ENCODE measurements at regions not wholly inside any gene's neighbourhood (a gene's known extent, or its start where the extent isn't known, plus 50 kb on each side); places are given as distances from the start of the nearest gene placed in this dataset.
"Not testable (repeated sequence)": the region's sequence is repeated elsewhere in the genome, so short reads cannot be mapped to it uniquely, and the experiment has no call there.

DNA sequence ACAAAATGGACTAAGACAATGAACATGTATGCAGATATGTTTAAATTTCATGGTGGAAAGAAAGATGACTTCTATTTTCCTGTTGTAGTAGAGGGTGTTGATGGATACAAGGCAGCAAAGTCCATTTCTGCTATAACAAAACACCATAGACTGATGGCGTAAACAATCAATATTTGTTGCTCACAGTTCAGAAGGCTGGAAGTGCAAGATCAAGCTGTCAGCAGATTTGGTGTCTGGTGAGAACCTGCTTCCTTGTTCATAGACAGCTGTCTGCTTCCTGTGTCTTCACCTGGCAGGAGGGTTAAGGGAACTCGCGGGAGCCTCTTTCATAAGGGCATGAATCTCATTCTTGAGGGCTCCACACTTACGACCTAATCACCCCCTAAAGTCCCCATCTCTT lies 83.0 kb upstream of the ELOVL5 start:
- no peak overlapping the region for H3K27ac ChIP-seq (ENCODE audit: low read length)
- no peaks in the 10 kb centered on the region for H3K27me3 ChIP-seq (ENCODE audit: control insufficient read depth, insufficient read depth, low read length)
- DNase-seq (ENCODE audit: low read depth, low spot score), result no peak
- WGBS (ENCODE audit: insufficient coverage, insufficient read length), result no CpG with 5 or more reads among the region's 4 CpGs
- H3K4me1 ChIP-seq (ENCODE audit: control insufficient read depth, insufficient read depth, low read length), result no peaks in the 10 kb centered on the region
- H3K4me3 ChIP-seq (ENCODE audit: low read length), result no peak overlapping the region
- H3K9me3 ChIP-seq (ENCODE audit: control insufficient read depth, insufficient read depth, low read length), result no peaks in the 10 kb centered on the region
- H3K36me3 ChIP-seq (ENCODE audit: control insufficient read depth, insufficient read depth, low read length), result no peaks in the 10 kb centered on the region

DNA sequence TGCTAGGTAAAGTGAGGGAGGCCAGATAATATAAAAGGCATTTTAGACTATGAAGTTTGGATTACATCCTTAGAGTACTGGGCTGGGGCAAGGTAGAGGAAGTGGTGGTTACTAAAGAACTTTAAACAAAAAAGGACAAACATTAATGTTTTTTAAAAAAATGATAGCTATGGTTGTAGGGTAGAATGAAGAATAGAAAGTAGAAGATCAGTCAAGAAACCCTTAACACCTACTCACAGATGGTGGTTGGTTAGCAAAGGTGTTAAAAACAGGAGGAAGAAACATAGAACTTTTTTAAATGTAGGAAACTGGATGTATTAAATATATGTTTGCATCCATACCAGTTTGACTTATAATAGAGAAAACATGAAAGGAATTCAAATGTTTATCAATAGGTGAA lies 80.7 kb upstream of the ELOVL5 start:
- Histone ChIP-seq H3K4me1 (ENCODE audit: control insufficient read depth, insufficient read depth, low read length) (no peaks in the 10 kb centered on the region), H3K27me3 (ENCODE audit: control insufficient read depth, insufficient read depth, low read length) (no peaks in the 10 kb centered on the region), H3K4me3 (ENCODE audit: low read length) (no peak overlapping the region), H3K27ac (ENCODE audit: low read length) (no peak overlapping the region), H3K36me3 (ENCODE audit: control insufficient read depth, insufficient read depth, low read length) (no peaks in the 10 kb centered on the region), H3K9me3 (ENCODE audit: control insufficient read depth, insufficient read depth, low read length) (no peaks in the 10 kb centered on the region)
- no peak for DNase-seq (ENCODE audit: low read depth, low spot score)

DNA sequence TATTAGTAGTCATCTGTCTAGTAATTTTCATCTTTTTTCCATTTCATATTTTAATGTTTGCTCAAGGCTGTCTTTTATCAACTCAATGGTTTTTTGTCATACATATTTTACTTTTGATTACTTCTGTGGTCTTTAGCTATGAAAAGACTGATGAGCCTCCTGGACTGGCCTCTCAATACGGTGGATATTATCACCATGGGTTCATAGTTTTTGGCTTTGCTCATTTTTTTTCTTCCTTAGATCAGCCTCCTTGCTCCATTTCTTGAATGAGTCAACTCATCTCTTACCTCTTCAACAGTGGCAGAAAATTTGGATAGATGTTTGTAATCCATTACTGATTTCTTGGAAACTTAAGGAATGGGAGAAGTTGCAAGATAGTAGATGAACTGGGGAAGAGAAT lies 80.1 kb upstream of the ELOVL5 start:
- no peaks in the 10 kb centered on the region for H3K36me3 ChIP-seq (ENCODE audit: control insufficient read depth, insufficient read depth, low read length)
- H3K9me3 ChIP-seq (ENCODE audit: control insufficient read depth, insufficient read depth, low read length), result no peaks in the 10 kb centered on the region
- no peaks in the 10 kb centered on the region; the same call in 1 of the 2 replicates for H3K4me1 ChIP-seq (ENCODE audit: control insufficient read depth, insufficient read depth, low read length)
- DNase-seq (ENCODE audit: low read depth, low spot score), result no peak
- H3K4me3 ChIP-seq (ENCODE audit: low read length), result no peak overlapping the region
- no CpG with 5 or more reads among the region's 1 CpG for WGBS (ENCODE audit: insufficient coverage, insufficient read length)
- no peaks in the 10 kb centered on the region for H3K27me3 ChIP-seq (ENCODE audit: control insufficient read depth, insufficient read depth, low read length)
- H3K27ac ChIP-seq (ENCODE audit: low read length), result no peak overlapping the region

DNA sequence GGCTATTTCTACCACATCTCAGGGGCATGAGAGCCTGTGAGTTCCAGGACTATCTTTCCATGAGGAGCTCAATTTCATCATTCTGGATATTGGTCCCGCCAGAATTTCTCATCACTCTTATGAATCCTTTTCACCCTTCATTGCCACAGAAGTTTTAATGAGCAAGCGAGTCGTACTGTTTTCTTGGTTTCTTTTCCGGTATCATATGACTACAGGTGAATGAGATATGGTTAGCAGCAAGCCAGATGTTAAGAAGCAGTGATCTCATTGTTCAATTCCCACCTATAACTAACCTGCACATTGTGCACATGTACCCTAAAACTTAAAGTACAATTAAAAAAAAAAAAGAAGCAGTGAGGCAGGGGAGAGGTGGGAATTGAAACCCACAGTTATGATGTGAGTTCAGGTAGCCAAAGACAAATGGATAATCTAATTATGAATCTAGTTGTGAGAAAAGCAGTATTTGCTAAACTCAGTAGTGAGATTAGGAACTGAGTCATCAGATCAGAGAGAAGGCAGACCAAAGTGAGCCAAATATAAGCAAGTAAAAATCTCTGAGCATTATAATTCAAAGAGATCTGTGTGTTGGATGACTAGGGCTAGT lies 78.0 kb upstream of the ELOVL5 start:
- Histone ChIP-seq H3K9me3 (ENCODE audit: control insufficient read depth, insufficient read depth, low read length) (no peaks in the 10 kb centered on the region), H3K27me3 (ENCODE audit: control insufficient read depth, insufficient read depth, low read length) (no peaks in the 10 kb centered on the region), H3K36me3 (ENCODE audit: control insufficient read depth, insufficient read depth, low read length) (no peaks in the 10 kb centered on the region), H3K27ac (ENCODE audit: low read length) (no peak overlapping the region), H3K4me1 (ENCODE audit: control insufficient read depth, insufficient read depth, low read length) (no peaks in the 10 kb centered on the region; the same call in 1 of the 2 replicates), H3K4me3 (ENCODE audit: low read length) (no peak overlapping the region)
- WGBS (ENCODE audit: insufficient coverage, insufficient read length), result no CpG with 5 or more reads among the region's 4 CpGs
- no peak for DNase-seq (ENCODE audit: low read depth, low spot score)

DNA sequence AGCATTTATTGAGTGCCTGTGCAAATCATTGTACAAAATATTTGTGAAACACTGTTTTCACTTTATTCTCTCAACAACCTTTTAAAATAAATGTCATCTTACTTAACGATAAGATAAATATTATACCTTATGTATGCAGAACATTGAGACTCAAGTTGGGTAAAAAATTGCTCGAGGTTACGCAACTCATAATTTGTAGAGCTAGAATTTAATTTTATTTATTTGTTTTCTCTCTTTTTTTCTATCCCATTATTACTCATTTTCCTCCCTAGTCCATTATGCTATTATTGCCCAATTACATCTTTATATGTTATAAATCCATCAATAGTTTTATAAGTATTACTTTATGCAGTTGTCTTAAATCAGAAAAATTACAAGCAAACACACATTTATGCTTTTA lies 77.4 kb upstream of the ELOVL5 start:
- Histone ChIP-seq H3K4me1 (ENCODE audit: control insufficient read depth, insufficient read depth, low read length) (no peaks in the 10 kb centered on the region; the same call in 1 of the 2 replicates), H3K27me3 (ENCODE audit: control insufficient read depth, insufficient read depth, low read length) (no peaks in the 10 kb centered on the region), H3K9me3 (ENCODE audit: control insufficient read depth, insufficient read depth, low read length) (no peaks in the 10 kb centered on the region), H3K36me3 (ENCODE audit: control insufficient read depth, insufficient read depth, low read length) (no peaks in the 10 kb centered on the region), H3K27ac (ENCODE audit: low read length) (no peak overlapping the region), H3K4me3 (ENCODE audit: low read length) (no peak overlapping the region)
- 100% methylated on average over 1 of the region's 3 CpGs for WGBS (ENCODE audit: insufficient coverage, insufficient read length)
- no peak for DNase-seq (ENCODE audit: low read depth, low spot score)

DNA sequence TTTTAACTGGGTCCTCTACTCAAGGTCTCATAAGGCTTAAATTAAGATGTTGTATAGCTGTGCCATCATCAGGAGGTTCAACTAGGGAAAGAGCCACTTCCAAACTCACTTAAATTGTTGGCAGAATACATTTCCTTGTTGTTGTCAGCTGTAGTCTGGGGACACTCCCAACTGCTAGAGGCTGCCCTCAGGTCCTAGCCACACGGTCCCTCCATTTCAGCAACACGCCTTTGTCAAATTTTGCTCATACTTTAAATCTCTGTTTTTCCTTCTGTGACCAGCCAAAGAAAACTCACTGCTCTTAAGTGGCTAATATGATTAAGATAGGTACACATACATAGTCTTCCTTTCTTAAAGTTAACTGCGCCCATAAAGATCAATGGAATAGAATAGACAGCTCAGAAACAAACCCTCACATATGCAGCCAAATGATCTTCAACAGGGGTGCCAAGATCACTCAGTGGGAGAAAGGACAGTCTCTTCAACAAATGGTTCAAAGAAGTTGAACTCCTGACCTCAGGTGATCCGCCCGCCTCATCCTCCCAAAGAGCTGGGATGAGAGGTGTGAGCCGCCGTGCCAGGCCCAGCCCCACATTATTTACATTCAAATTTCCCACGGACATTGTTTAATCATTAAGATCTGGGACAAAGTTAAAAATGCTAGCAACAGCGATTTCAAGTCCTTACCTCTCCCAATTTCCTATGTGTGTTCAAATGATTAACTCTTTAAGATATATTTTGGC lies 76.4 kb upstream of the ELOVL5 start:
- no peaks in the 10 kb centered on the region for H3K36me3 ChIP-seq (ENCODE audit: control insufficient read depth, insufficient read depth, low read length)
- H3K27ac ChIP-seq (ENCODE audit: low read length), result no peak overlapping the region
- H3K4me1 ChIP-seq (ENCODE audit: control insufficient read depth, insufficient read depth, low read length), result no peaks in the 10 kb centered on the region; the same call in 1 of the 2 replicates
- no peaks in the 10 kb centered on the region for H3K9me3 ChIP-seq (ENCODE audit: control insufficient read depth, insufficient read depth, low read length)
- DNase-seq (ENCODE audit: low read depth, low spot score), result no peak
- no peaks in the 10 kb centered on the region for H3K27me3 ChIP-seq (ENCODE audit: control insufficient read depth, insufficient read depth, low read length)
- H3K4me3 ChIP-seq (ENCODE audit: low read length), result no peak overlapping the region
- no CpG with 5 or more reads among the region's 9 CpGs for WGBS (ENCODE audit: insufficient coverage, insufficient read length)

DNA sequence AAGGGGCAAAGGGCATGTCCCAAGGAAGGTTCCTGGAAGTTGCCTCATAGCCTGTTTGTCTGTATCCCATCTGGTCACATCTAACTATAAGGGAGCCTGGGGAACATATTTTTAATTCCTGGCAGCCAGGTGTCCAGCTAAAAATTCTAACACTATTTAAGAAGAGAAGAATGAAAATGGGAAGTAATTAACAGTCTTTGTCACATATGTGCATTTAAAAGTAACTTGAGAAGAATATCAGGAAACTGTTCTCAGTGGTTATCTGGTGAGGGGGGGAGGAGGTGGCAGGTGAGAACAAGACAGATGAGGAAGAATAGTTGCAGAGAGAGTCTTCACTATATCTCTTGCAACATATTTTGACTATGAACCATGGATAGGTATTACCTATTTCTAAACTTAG lies 75.5 kb upstream of the ELOVL5 start:
- Histone ChIP-seq H3K4me1 (ENCODE audit: control insufficient read depth, insufficient read depth, low read length) (no peaks in the 10 kb centered on the region; the same call in 1 of the 2 replicates), H3K36me3 (ENCODE audit: control insufficient read depth, insufficient read depth, low read length) (no peaks in the 10 kb centered on the region), H3K27me3 (ENCODE audit: control insufficient read depth, insufficient read depth, low read length) (no peaks in the 10 kb centered on the region), H3K4me3 (ENCODE audit: low read length) (no peak overlapping the region), H3K9me3 (ENCODE audit: control insufficient read depth, insufficient read depth, low read length) (no peaks in the 10 kb centered on the region), H3K27ac (ENCODE audit: low read length) (no peak overlapping the region)
- DNase-seq (ENCODE audit: low read depth, low spot score), result no peak

DNA sequence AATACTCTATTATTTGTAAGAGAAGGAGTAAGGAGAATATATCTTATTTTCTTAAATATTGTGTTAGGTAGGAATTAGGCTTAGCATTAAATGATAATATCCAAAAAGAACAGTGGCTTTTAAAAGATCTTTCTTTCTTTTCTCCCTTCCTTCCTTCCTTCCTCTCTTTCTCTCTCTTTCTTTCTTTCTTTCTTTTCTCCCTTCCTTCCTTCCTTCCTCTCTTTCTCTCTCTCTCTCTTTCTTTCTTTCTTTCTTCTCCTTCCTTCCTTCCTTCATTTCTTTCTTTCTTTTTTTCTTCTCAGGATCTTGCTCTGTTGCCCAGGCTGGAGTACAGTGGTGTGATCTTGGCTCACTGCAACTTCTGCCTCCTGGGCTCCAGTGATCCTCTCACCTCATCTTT lies 74.8 kb upstream of the ELOVL5 start:
- H3K9me3 ChIP-seq (ENCODE audit: control insufficient read depth, insufficient read depth, low read length); H3K4me3 ChIP-seq (ENCODE audit: low read length): not testable (repeated sequence)

DNA sequence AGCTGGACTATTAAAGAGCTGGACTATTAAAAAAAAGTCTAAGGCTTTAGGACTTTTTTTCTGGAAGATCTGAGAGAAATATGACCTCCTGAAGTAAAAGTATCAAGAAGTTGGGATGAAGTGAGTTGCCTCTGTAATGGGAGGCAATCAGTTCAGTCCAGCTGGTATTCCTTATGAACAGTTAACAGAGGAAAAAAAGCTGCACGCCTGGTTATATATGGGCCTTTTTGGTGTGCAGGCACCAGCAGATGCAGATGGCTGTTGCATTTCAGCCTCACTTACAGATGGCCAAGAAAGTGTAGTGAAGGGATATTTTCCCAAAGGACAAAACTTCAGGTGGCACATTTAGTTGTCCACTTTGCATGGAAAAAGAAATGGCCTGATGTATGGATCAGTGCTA lies 70.3 kb upstream of the ELOVL5 start:
- no peaks in the 10 kb centered on the region; the same call in 1 of the 2 replicates for H3K4me1 ChIP-seq (ENCODE audit: control insufficient read depth, insufficient read depth, low read length)
- no peaks in the 10 kb centered on the region for H3K36me3 ChIP-seq (ENCODE audit: control insufficient read depth, insufficient read depth, low read length)
- no peaks in the 10 kb centered on the region for H3K9me3 ChIP-seq (ENCODE audit: control insufficient read depth, insufficient read depth, low read length)
- H3K27ac ChIP-seq (ENCODE audit: low read length), result no peak overlapping the region
- WGBS (ENCODE audit: insufficient coverage, insufficient read length), result no CpG with 5 or more reads among the region's 1 CpG
- H3K27me3 ChIP-seq (ENCODE audit: control insufficient read depth, insufficient read depth, low read length), result no peaks in the 10 kb centered on the region
- DNase-seq (ENCODE audit: low read depth, low spot score), result no peak
- no peak overlapping the region for H3K4me3 ChIP-seq (ENCODE audit: low read length)

More for the DNA sequence above, 74.8 kb upstream of the ELOVL5 start:
- DNase-seq (ENCODE audit: low read depth, low spot score); H3K27ac ChIP-seq (ENCODE audit: low read length); H3K4me1 ChIP-seq (ENCODE audit: control insufficient read depth, insufficient read depth, low read length); H3K36me3 ChIP-seq (ENCODE audit: control insufficient read depth, insufficient read depth, low read length); H3K27me3 ChIP-seq (ENCODE audit: control insufficient read depth, insufficient read depth, low read length): not testable (repeated sequence)

DNA sequence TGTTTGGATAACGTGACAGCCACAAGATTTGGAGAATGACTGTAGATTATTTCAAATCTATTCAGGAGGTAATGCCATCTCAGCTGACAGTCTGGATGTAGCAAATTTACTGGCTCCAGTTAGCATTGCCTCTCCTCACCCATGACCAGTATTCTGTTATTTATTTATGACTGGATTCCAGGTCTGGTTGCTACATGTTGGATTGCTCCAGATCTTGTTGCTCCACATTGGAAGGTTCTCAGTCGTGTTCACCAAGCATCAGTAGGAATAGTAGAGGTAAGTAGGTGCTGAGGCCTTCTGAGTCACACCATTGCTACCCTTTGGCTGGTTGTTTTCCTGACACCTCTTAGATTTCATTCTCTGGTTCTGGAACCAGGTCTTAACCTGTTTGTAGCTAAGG lies 69.5 kb upstream of the ELOVL5 start:
- Histone ChIP-seq H3K27me3 (ENCODE audit: control insufficient read depth, insufficient read depth, low read length) (no peaks in the 10 kb centered on the region), H3K9me3 (ENCODE audit: control insufficient read depth, insufficient read depth, low read length) (no peaks in the 10 kb centered on the region), H3K27ac (ENCODE audit: low read length) (no peak overlapping the region), H3K4me1 (ENCODE audit: control insufficient read depth, insufficient read depth, low read length) (no peaks in the 10 kb centered on the region), H3K4me3 (ENCODE audit: low read length) (no peak overlapping the region), H3K36me3 (ENCODE audit: control insufficient read depth, insufficient read depth, low read length) (no peaks in the 10 kb centered on the region)
- DNase-seq (ENCODE audit: low read depth, low spot score), result no peak
- no CpG with 5 or more reads among the region's 2 CpGs for WGBS (ENCODE audit: insufficient coverage, insufficient read length)

DNA sequence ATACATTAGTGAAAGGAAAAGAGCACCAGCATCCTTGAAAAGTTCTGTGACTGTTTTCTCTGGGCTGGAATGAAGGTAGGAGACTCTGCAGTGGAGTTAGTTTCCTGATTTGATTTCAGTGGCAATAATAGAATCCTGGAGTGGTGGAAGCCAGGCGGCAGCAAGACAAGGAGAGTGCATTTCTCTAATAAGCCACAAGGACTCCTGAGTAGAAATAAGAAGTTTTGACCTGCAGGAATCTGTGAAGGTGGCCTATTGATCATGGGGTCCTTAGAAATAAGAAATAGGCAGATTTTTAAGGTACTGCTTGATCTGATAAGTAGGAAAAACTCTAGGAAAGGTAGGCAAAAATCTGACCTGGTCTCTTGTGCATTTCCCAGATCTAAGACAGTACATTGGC lies 68.4 kb upstream of the ELOVL5 start:
- Histone ChIP-seq H3K4me3 (ENCODE audit: low read length) (no peak overlapping the region), H3K27me3 (ENCODE audit: control insufficient read depth, insufficient read depth, low read length) (no peaks in the 10 kb centered on the region), H3K9me3 (ENCODE audit: control insufficient read depth, insufficient read depth, low read length) (no peaks in the 10 kb centered on the region), H3K36me3 (ENCODE audit: control insufficient read depth, insufficient read depth, low read length) (no peaks in the 10 kb centered on the region), H3K4me1 (ENCODE audit: control insufficient read depth, insufficient read depth, low read length) (no peaks in the 10 kb centered on the region), H3K27ac (ENCODE audit: low read length) (no peak overlapping the region)
- no CpG with 5 or more reads among the region's 1 CpG for WGBS (ENCODE audit: insufficient coverage, insufficient read length)
- no peak for DNase-seq (ENCODE audit: low read depth, low spot score)

Data from iPS DF 6.9 (cell line).